Kidney capillary endothelial cell (primary cell): ENCODE measurements at regions not wholly inside any gene's neighbourhood (a gene's known extent, or its start where the extent isn't known, plus 50 kb on each side); places are given as distances from the start of the nearest gene placed in this dataset.
"Not testable (repeated sequence)": the region's sequence is repeated elsewhere in the genome, so short reads cannot be mapped to it uniquely, and the experiment has no call there.

ENCODE experiments used
- DNase-seq: peaks from one replicate; pipeline ENCODE4 v3.0.0-alpha.2; 2018; ENCODE audit warnings: low spot score

- DNase-seq: no peak
Observed at GRCh38 chr5:40453689-40454088, 226.0 kb upstream of the PTGER4 start.

DNA sequence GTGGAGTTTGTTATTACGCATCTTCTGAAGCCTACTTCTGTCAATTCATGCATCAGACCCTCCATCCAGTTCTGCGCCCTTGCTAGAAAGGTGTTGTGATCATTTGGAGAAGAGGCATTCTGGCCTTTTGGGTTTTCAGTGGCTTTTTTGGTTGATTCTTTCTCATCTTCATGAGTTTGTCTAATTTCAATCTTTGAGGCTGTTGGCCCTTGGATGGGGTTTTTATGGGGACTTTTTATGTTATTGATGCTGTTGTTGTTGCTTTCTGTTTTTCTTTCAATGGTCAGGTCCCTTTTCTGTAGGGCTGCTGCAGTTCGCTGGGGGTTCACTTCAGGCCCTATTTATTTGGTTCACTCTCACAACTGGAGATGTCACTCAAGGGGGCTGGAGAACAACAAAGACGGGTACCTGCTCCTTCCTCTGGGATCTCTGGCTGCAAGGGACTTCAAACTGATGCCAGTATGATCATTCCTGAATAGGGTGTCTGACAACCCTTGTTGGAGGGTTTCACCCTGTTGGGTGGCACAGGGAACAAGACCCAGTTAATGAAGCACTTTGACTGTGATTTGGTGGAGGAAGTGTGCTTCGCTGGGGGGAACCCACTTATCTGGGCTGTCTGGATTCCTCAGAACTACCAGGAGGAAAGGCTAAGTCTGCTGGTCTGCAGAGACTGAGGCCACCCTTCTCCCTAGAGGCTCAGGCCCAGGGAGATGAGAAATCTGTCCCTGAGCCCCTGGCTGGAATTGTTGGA lies 226.7 kb upstream of the PTGER4 start:
- DNase-seq: no peak

DNA sequence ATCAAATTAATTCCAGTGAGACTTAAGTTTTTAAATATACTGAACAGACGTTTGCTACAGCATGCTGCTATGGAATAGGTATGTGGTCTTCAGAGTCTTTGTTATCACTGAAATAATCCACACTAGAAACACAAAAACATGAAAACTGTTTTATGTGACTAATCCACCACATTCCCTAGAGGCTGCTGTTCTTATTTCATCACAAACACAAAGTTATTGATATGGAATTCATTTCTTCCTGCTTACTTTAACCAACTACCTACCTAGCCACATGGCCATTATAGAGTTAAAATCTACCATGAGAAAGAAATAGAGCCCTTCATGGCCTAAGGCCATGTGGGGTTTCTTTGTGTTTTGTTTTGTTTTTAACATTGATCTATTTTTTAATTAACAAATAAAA lies 232.3 kb upstream of the PTGER4 start:
- no peak for DNase-seq

DNA sequence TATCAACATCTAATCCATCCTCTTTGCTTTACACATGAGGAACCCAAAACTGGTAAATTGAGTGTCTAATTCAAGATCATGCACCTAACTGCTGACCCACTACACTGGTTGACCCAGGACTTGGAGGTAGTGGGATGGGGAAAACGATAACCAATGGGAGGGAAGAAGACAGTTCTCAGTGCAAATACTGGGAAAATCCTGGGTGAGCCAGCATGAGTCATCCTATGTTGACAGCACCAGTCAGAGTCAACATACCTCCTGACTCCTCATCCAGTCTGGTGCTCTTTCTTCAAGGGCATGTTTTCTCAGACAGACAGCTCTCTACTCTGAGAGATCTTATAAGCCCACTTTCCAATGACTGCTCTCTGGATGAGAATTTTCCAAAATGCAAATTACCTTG lies 232.8 kb upstream of the PTGER4 start:
- DNase-seq: peak; percentile 33

DNA sequence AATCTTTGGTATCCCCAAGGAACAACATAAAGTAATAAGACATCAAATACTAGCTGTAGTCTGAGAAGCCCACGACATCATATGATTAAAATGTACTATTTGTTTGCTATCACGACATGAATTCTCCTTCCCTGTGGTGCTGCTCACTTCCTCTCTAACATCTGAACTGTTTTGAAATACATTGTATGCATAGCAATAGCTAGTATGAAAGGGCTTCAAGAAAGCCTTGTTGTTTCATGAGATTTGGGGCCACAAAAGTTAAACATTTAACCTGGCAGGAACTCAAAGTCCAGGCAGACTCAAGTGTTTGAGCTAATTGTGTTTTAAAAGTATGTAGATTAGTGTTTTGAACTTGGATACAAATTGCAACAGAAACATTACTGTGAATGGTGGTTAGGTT lies 237.4 kb upstream of the PTGER4 start:
- no peak for DNase-seq

DNA sequence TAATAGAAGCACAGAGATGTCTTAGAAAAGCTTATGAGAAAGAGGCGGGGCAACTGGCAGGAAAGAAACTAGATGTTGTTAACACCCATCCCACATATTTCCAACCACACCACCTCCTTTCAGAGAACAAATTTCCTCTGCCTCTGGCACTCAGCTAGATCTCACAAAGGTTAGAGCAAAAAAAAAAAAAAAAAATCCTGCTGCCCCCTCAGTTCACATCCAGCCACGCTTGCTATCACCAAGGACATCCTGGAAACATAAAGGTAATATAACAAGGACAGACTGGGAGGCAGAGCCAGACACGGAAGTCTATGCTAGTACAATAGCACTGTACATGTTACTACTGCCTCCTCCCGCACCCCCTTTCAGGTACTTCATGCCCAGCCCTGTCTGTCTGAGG lies 238.0 kb upstream of the PTGER4 start:
- DNase-seq: no peak

DNA sequence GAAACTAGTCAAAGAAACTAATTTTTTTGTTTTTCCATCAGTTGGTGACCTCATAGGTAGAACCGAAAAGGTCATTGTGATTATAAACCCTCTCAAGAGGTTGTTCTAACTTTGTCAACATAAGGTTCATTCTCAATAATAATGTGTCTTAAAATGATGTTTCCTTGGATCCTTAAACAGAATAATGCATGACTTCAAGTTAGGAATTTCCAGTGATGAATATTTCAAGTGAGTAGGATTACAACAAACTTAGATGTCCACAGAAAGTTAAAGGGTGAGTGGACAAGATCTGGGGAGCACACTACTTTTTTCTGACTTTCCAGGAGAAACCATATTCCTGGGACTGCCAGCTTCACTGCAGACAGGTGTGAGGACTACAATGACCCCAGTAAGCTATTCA lies 239.0 kb upstream of the PTGER4 start:
- DNase-seq: no peak

- DNase-seq: not testable (repeated sequence)
Observed at GRCh38 chr5:40439103-40439502, 240.6 kb upstream of the PTGER4 start.

DNA sequence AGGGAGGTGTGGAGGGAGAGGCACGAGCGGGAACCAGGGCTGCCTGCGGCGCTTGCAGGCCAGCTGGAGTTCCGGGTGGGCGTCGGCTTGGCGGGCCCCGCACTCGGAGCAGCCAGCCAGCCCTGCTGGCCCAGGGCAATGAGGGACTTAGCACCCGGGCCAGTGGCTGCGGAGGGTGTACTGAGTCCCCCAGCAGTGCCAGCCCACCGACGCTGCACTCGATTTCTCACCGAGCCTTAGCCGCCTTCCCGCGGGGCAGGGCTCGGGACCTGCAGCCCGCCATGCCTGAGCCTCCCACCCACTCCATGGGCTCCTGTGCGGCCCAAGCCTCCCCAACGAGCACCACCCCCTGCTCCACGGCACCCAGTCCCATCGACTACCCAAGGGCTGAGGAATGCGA lies 241.1 kb upstream of the PTGER4 start:
- DNase-seq: not testable (repeated sequence)

DNA sequence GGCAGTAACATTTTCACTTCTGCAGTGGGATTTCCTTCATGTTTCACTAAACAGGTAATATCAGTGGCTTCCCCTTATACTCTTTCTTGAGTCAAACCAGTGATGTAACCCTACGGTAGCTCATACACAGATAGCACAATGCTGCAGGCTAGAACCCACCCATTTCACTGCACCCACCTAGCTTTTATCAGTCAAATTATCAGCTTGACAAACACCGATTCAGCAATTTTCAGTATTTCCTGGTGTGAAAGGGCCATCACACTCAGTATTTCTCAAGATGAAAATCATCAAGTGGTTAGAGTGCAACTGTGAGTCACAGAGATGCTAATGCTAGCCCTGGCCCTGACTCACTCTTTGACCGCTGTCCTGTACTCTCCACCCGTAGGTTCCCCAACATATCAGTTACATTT lies 242.3 kb upstream of the PTGER4 start:
- DNase-seq: peak; percentile 28

- DNase-seq: no peak
Observed at GRCh38 chr5:40436535-40437237, 243.0 kb upstream of the PTGER4 start.

DNA sequence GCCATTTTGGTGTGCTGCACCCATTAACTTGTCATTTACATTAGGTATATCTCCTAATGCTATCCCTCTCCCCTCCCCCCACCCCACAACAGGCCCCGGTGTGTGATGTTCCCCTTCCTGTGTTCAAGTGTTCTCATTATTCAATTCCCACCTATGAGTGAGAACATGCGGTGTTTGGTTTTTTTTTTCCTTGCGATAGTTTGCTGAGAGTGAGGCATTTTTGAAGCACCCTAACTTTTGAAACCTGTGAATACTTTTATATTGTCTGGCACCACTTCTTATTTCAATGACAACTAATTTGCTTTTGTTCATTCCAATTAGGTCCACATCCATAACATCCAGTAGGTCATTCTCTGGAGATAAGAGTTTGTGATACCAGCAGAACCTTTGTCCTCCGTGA lies 244.0 kb upstream of the PTGER4 start:
- DNase-seq: not testable (repeated sequence)

GRCh38 chr5:40432836-40433235 lies 246.9 kb upstream of the PTGER4 start:
- DNase-seq: no peak

DNA sequence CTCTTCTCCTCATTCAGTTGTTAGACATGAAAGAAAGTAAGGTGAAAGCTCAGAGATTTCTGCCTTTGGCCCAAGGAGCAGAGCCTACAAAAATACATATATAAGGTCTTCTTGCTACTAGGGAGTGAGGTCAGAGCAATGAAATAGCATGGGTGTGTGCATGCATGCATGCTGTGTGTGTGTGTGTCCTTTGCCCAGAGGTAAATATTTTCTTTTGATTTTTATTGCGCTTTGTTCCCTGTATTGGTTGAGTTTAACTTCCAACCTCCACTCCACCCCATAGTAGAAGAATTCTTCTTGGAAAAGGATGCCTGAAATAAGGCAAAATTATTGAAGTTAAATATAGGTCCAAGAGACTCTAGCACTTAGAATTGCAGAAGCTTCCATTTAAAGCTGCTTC lies 248.0 kb upstream of the PTGER4 start:
- DNase-seq: no peak

- no peak for DNase-seq
Observed at GRCh38 chr5:40430101-40430710, 249.5 kb upstream of the PTGER4 start.

- DNase-seq: peak; percentile 88
Observed at GRCh38 chr5:40429258-40430100, 250.2 kb upstream of the PTGER4 start.

DNA sequence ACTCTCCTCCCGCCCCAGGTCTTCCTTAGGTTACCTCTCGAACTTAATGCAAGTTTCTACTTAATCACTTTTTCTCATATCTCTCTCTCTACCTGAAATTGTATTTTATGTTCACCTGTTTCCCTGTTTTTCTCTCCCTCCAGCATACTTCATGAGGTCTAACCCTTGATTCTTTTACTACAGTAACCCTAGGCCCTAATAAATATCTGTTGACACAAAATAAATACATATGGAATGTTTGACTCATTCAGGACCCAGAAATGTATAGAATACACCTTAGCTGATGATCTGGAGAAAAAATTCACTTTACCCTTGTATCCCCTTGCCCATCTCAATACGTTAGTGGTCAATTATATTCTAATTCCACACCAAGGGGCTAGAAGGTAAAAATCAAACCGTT lies 250.9 kb upstream of the PTGER4 start:
- no peak for DNase-seq

DNA sequence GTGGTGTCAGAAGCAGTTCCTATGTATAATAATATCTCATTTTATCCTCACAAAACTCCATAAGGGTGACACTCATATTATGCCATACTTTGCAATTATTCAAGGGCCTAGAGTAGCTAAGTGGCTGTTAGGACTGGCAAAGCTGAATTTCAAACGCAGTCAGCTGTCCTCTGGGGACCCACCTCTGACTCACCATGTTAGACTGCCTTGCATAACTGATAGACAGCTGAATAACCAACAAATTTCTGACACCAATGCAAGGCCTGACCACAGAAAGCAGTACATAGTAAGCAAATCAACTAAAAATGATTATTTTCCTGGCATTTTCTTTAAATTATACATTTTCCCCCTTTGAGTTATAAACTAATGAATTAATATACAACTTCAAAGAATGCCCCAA lies 251.6 kb upstream of the PTGER4 start:
- DNase-seq: peak; percentile 54

GRCh38 chr5:40417046-40417810 lies 262.5 kb upstream of the PTGER4 start:
- not testable (repeated sequence) for DNase-seq

- DNase-seq: no peak
Observed at GRCh38 chr5:40416588-40416987, 263.1 kb upstream of the PTGER4 start.

GRCh38 chr5:40416098-40416497 lies 263.6 kb upstream of the PTGER4 start:
- no peak for DNase-seq

GRCh38 chr5:40414922-40415321 lies 264.8 kb upstream of the PTGER4 start:
- DNase-seq: no peak
